GM13977 (cell line): ENCODE measurements at regions not wholly inside any gene's neighbourhood (a gene's known extent, or its start where the extent isn't known, plus 50 kb on each side); places are given as distances from the start of the nearest gene placed in this dataset.

Experiments used
- DNase-seq: peaks from one replicate; pipeline ENCODE4 v3.0.0; 2012; ENCODE audit warnings: low spot score
- CTCF ChIP-seq: IDR thresholded peaks from 2 replicates; pipeline ENCODE4 v1.5.1; 2012; ENCODE audit warnings: mild to moderate bottlenecking, control low read depth; ENCODE audit not compliant: insufficient read depth; ENCODE audit errors: extremely low read depth, missing control alignments
- in situ Hi-C: fragments of 300-500 bp; cut with MboI; formaldehyde crosslinking; loops from one replicate; pipeline ENCODE4 v1.12.0; 2022; ENCODE audit warnings: low sequenced_read_pairs, low pct_unique_long_range_greater_than_20kb, mixed read lengths, inconsistent platforms; ENCODE audit not compliant: unreplicated experiment

GRCh38 chr6:104633125-104633524 lies 226.6 kb downstream of the HACE1 start:
- no peak for DNase-seq
- in situ Hi-C loops, result no loop called here
- no peak for TF ChIP-seq CTCF

DNA sequence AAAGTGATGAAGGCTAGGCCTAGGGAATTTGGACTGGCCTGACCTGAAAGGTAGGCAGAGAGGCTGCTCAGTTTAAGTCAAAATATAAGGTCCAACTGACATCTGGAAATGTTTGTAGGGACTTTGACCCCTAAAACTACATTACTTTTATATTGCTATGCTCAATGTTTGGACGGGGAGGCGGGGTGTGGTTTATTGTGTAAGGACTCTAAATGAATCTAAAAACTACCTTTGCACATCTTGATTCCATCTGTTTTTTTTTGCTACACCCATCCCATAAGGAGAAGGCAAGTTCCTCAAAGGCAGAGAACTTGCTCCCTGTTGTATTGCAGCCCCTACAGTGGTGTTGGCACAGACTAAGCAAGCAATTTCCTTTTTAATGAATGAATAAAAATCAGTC lies 227.1 kb downstream of the HACE1 start:
- in situ Hi-C loops, result no loop called here
- no peak for DNase-seq
- no peak for TF ChIP-seq CTCF

- no peak for DNase-seq
- TF ChIP-seq CTCF, result no peak
- in situ Hi-C loops, result no loop called here
Observed at GRCh38 chr6:104630955-104631354, 228.8 kb downstream of the HACE1 start.

- DNase-seq, result no peak
- no peak for TF ChIP-seq CTCF
- in situ Hi-C loops, result no loop called here
Observed at GRCh38 chr6:104630522-104630921, 229.2 kb downstream of the HACE1 start.

- in situ Hi-C loops, result no loop called here
- DNase-seq, result no peak
- no peak for TF ChIP-seq CTCF
Observed at GRCh38 chr6:104629826-104630225, 229.9 kb downstream of the HACE1 start.

GRCh38 chr6:104625536-104625935 lies 234.2 kb downstream of the HACE1 start:
- DNase-seq, result no peak
- TF ChIP-seq CTCF, result no peak
- in situ Hi-C loops, result no loop called here
